ENCODE measurements at regions not wholly inside any gene's neighbourhood (a gene's known extent, or its start where the extent isn't known, plus 50 kb on each side); places are given as distances from the start of the nearest gene placed in this dataset.

- DNase-seq (ENCODE audit: extremely low read depth, low read depth), result no peak
- no peak for TF ChIP-seq CTCF (IDR thresholded peaks at IDR 0.05; ENCODE audit: low read depth, low read length, missing control alignments)
- no peak overlapping the region for H3K4me3 ChIP-seq (replicated peaks; ENCODE audit: low read depth, low read length)
Observed at GRCh38 chr7:46189255-46189790, 268.3 kb upstream of the IGFBP3 start.

- no peak for DNase-seq (ENCODE audit: extremely low read depth, low read depth)
- no peak overlapping the region for H3K4me3 ChIP-seq (replicated peaks; ENCODE audit: low read depth, low read length)
- no peak for TF ChIP-seq CTCF (IDR thresholded peaks at IDR 0.05; ENCODE audit: low read depth, low read length, missing control alignments)
Observed at GRCh38 chr7:46186131-46186530, 265.1 kb upstream of the IGFBP3 start.

GRCh38 chr7:46179061-46179610 is 258.1 kb upstream of the IGFBP3 start:
- no peak overlapping the region for H3K4me3 ChIP-seq (replicated peaks; ENCODE audit: low read depth, low read length)
- DNase-seq (ENCODE audit: extremely low read depth, low read depth), result no peak
- TF ChIP-seq CTCF (IDR thresholded peaks at IDR 0.05; ENCODE audit: low read depth, low read length, missing control alignments), result no peak

- TF ChIP-seq CTCF (IDR thresholded peaks at IDR 0.05; ENCODE audit: low read depth, low read length, missing control alignments), result no peak
- DNase-seq (ENCODE audit: extremely low read depth, low read depth), result no peak
- no peak overlapping the region for H3K4me3 ChIP-seq (replicated peaks; ENCODE audit: low read depth, low read length)
Observed at GRCh38 chr7:46178661-46179060, 257.6 kb upstream of the IGFBP3 start.

- no peak for DNase-seq (ENCODE audit: extremely low read depth, low read depth)
- H3K4me3 ChIP-seq (replicated peaks; ENCODE audit: low read depth, low read length), result no peak overlapping the region
- no peak for TF ChIP-seq CTCF (IDR thresholded peaks at IDR 0.05; ENCODE audit: low read depth, low read length, missing control alignments)
Observed at GRCh38 chr7:46177821-46178220, 256.7 kb upstream of the IGFBP3 start.

- TF ChIP-seq CTCF (IDR thresholded peaks at IDR 0.05; ENCODE audit: low read depth, low read length, missing control alignments), result no peak
- H3K4me3 ChIP-seq (replicated peaks; ENCODE audit: low read depth, low read length), result no peak overlapping the region
- no peak for DNase-seq (ENCODE audit: extremely low read depth, low read depth)
Observed at GRCh38 chr7:46175221-46175620, 254.1 kb upstream of the IGFBP3 start.

GRCh38 chr7:46174196-46174580 is 253.1 kb upstream of the IGFBP3 start:
- H3K4me3 ChIP-seq (replicated peaks; ENCODE audit: low read depth, low read length), result no peak overlapping the region
- TF ChIP-seq CTCF (IDR thresholded peaks at IDR 0.05; ENCODE audit: low read depth, low read length, missing control alignments), result no peak
- DNase-seq (ENCODE audit: extremely low read depth, low read depth), result no peak

All from HFF-Myc (cell line).